IMR-90 (cell line): ENCODE measurements at regions not wholly inside any gene's neighbourhood (a gene's known extent, or its start where the extent isn't known, plus 50 kb on each side); places are given as distances from the start of the nearest gene placed in this dataset.

Source experiments
- ATAC-seq: fragments of 200-7000 bp; cut with Tn5 transposase; 2 replicates; pipeline ENCODE4 v1.9.1; 2020; ENCODE audit warnings: low read depth, mild to moderate bottlenecking, moderate library complexity
- BruUV-seq: library from RNA; stranded (reverse); fragments of 400-500 nt; replicated peaks from 2 replicates; lab custom pipeline; 2021; lab: Mats Ljungman, UMichigan
- CTCF ChIA-PET: fragments of 300-600 bp; formaldehyde crosslinking; extraction: SDS; loops from one replicate; lab custom pipeline; 2021; ENCODE audit warnings: antibody characterized with exemption; lab: Yijun Ruan, JAX
- POLR2A ChIA-PET: fragments of 300-600 bp; sonication (Branson Sonifier 250); formaldehyde crosslinking; loops from one replicate; lab custom pipeline; 2022; ENCODE audit warnings: antibody characterized with exemption; ENCODE audit not compliant: unreplicated experiment; lab: Charles Lee
- DNase-seq: peaks from one replicate; pipeline ENCODE4 v3.0.0; 2013
- H2AFZ ChIP-seq: replicated peaks from 2 replicates; pipeline ENCODE3; 2013; ENCODE audit warnings: low read length, mild to moderate bottlenecking; ENCODE audit not compliant: poor library complexity
- H2AK5ac ChIP-seq: 2 replicates; pipeline ENCODE4 v1.6.1; 2013; ENCODE audit warnings: low read depth, low read length, inconsistent platforms
- H2AK9ac ChIP-seq: replicated peaks from 2 replicates; pipeline ENCODE3; 2013; ENCODE audit warnings: mild to moderate bottlenecking, low read depth, low read length, moderate library complexity; ENCODE audit not compliant: poor library complexity
- H2BK120ac ChIP-seq: 2 replicates; pipeline ENCODE4 v1.6.1; 2013; ENCODE audit warnings: low read depth, low read length, inconsistent platforms
- H2BK15ac ChIP-seq: 3 replicates; pipeline ENCODE4 v1.6.1; 2013; ENCODE audit warnings: low read depth, low read length, inconsistent platforms
- H2BK20ac ChIP-seq: 2 replicates; pipeline ENCODE4 v1.6.1; 2013; ENCODE audit warnings: low read depth, mild to moderate bottlenecking, inconsistent platforms, low read length, moderate library complexity
- H2BK5ac ChIP-seq: 2 replicates; pipeline ENCODE4 v1.6.1; 2013; ENCODE audit warnings: mild to moderate bottlenecking, low read depth, low read length, inconsistent platforms; ENCODE audit not compliant: poor library complexity, severe bottlenecking
- H3K14ac ChIP-seq: replicated peaks from 2 replicates; pipeline ENCODE4 v1.6.1; 2013; ENCODE audit warnings: low read depth, low read length, inconsistent platforms
- H3K18ac ChIP-seq: 2 replicates; pipeline ENCODE4 v1.6.1; 2013; ENCODE audit warnings: low read depth, low read length, control low read depth
- H3K23ac ChIP-seq: 2 replicates; pipeline ENCODE4 v1.6.1; 2013; ENCODE audit warnings: low read depth, low read length, inconsistent platforms
- H3K27ac ChIP-seq: 2 replicates; pipeline ENCODE4 v1.5.1; 2013; ENCODE audit warnings: mild to moderate bottlenecking, control low read depth, low read length; ENCODE audit not compliant: insufficient read depth
- H3K27me3 ChIP-seq: 2 replicates; pipeline ENCODE4 v1.6.1; 2013; ENCODE audit warnings: low read length; ENCODE audit not compliant: control insufficient read depth, insufficient read depth
- H3K36me3 ChIP-seq: 2 replicates; pipeline ENCODE4 v1.6.1; 2013; ENCODE audit warnings: low read length, mixed read lengths; ENCODE audit not compliant: control insufficient read depth, insufficient read depth
- H3K4ac ChIP-seq: 2 replicates; pipeline ENCODE4 v1.6.1; 2013; ENCODE audit warnings: low read depth, low read length, inconsistent platforms
- H3K4me1 ChIP-seq: 2 replicates; pipeline ENCODE4 v1.6.1; 2013; ENCODE audit warnings: low read length, mixed read lengths; ENCODE audit not compliant: control insufficient read depth, insufficient read depth
- H3K4me2 ChIP-seq: 2 replicates; pipeline ENCODE4 v1.6.1; 2013; ENCODE audit warnings: low read depth, mild to moderate bottlenecking, control low read depth, low read length, moderate library complexity
- H3K4me3 ChIP-seq: 2 replicates; pipeline ENCODE4 v1.5.1; 2013; ENCODE audit warnings: low read depth, mild to moderate bottlenecking, control low read depth, low read length, moderate library complexity; ENCODE audit not compliant: insufficient read depth
- H3K56ac ChIP-seq: 2 replicates; pipeline ENCODE4 v1.6.1; 2013; ENCODE audit warnings: low read length, inconsistent platforms; ENCODE audit not compliant: insufficient read depth; ENCODE audit errors: extremely low read depth
- H3K79me1 ChIP-seq, 2 experiments: 2 replicates each; pipeline ENCODE4 v1.6.1; 2013; ENCODE audit warnings: low read length in 2 of 2, inconsistent platforms in 1 of 2, low read depth in 1 of 2
- H3K9ac ChIP-seq: 2 replicates; pipeline ENCODE4 v1.6.1; 2013; ENCODE audit warnings: low read depth, low read length, control low read depth
- H3K9me1 ChIP-seq: 2 replicates; pipeline ENCODE4 v1.6.1; 2013; ENCODE audit warnings: low read length, inconsistent platforms; ENCODE audit not compliant: insufficient read depth
- H3K9me3 ChIP-seq: 2 replicates; pipeline ENCODE4 v1.6.1; 2013; ENCODE audit warnings: low read length; ENCODE audit not compliant: control insufficient read depth, insufficient read depth
- H4K20me1 ChIP-seq: 2 replicates; pipeline ENCODE4 v1.6.1; 2013; ENCODE audit warnings: low read length, inconsistent platforms; ENCODE audit not compliant: insufficient read depth
- H4K5ac ChIP-seq: 2 replicates; pipeline ENCODE4 v1.6.1; 2013; ENCODE audit warnings: mild to moderate bottlenecking, low read depth, low read length, control low read depth
- H4K8ac ChIP-seq, 2 experiments: 2 replicates each; pipeline ENCODE4 v1.6.1; 2013; ENCODE audit warnings: low read depth in 2 of 2, low read length in 2 of 2, control low read depth in 1 of 2, inconsistent platforms in 1 of 2
- H4K91ac ChIP-seq: 2 replicates; pipeline ENCODE4 v1.6.1; 2013; ENCODE audit warnings: low read depth, low read length, inconsistent platforms; ENCODE audit not compliant: insufficient read depth
- CEBPB ChIP-seq: IDR thresholded peaks from 2 replicates; pipeline ENCODE4 v1.6.1; 2012; ENCODE audit warnings: low read depth, low read length, improper control_type of control experiment
- CHD1 ChIP-seq: IDR thresholded peaks from 2 replicates; pipeline ENCODE4 v1.6.1; 2012; ENCODE audit warnings: low read depth, low read length, improper control_type of control experiment
- ELK1 ChIP-seq: fragments of 150-350 bp; IDR thresholded peaks from 2 replicates; pipeline ENCODE4 v1.6.1; 2016; ENCODE audit warnings: low read depth, mild to moderate bottlenecking, low read length, moderate library complexity, borderline replicate concordance
- RCOR1 ChIP-seq: IDR thresholded peaks from 2 replicates; pipeline ENCODE4 v1.6.1; 2012; ENCODE audit warnings: mild to moderate bottlenecking, low read length, improper control_type of control experiment; ENCODE audit not compliant: insufficient replicate concordance
- WGBS, 2 experiments: methylation state at CpG; one replicate each; pipeline versions ENCODE4 v1.1.5 to v1.1.7; 2013; ENCODE audit warnings: missing lambda C conversion rate in 2 of 2; ENCODE audit not compliant: insufficient read length in 1 of 2; ENCODE audit errors: extremely low coverage in 2 of 2; 5-methylcytosine and 5-hydroxymethylcytosine counted together
- dilution Hi-C: fragments of 300-500 bp; cut with HindIII; formaldehyde crosslinking; loops from one replicate; pipeline ENCODE4 v1.14.3; 2018; ENCODE audit warnings: low sequenced_read_pairs; ENCODE audit not compliant: unreplicated experiment
- in situ Hi-C: fragments of 300-500 bp; cut with MboI; formaldehyde crosslinking; loops from 3 replicates; pipeline ENCODE4 v1.14.3; 2019; ENCODE audit warnings: low sequenced_read_pairs, inconsistent platforms, mixed read lengths
- intact Hi-C: fragments of 100-400 bp; cut with micrococcal nuclease; formaldehyde crosslinking; loops from 2 replicates; pipeline ENCODE4 v1.10.0; 2022

- peak; percentile 77 for ATAC-seq
- H2AK9ac ChIP-seq: no peak overlapping the region
- H3K27ac ChIP-seq: no peak overlapping the region
Measured at GRCh38 chr2:238761868-238762267, 86.0 kb upstream of the TWIST2 start.

More at GRCh38 chr2:238761868-238762267, 86.0 kb upstream of the TWIST2 start:
- H3K18ac ChIP-seq: no peak overlapping the region
- H3K4me3 ChIP-seq: no peak overlapping the region
- H3K27me3 ChIP-seq: peaks cover 3% of the 10 kb centered on the region
- intact Hi-C loops (no loop called here), dilution Hi-C loops (no loop called here), in situ Hi-C loops (no loop called here)
- no peak overlapping the region for H4K91ac ChIP-seq
- WGBS, 2 experiments: 5% methylated on average over 4 of the region's 7 CpGs; no CpG with 5 or more reads in 1 of the 2 experiments
- H3K36me3 ChIP-seq: no peaks in the 10 kb centered on the region
- no peaks in the 10 kb centered on the region for H3K79me1 ChIP-seq
- H3K4me1 ChIP-seq: no peaks in the 10 kb centered on the region
- no peak for TF ChIP-seq ELK1
- TF ChIP-seq RCOR1: no peak
- TF ChIP-seq CEBPB: no peak
- no peak for TF ChIP-seq CHD1
- no peak overlapping the region for H3K23ac ChIP-seq
- peak; percentile 32 for DNase-seq
- BruUV-seq: no TSS peak
- H3K9me3 ChIP-seq: no peaks in the 10 kb centered on the region
- no peaks in the 10 kb centered on the region for H3K9me1 ChIP-seq
- H4K8ac ChIP-seq: no peak overlapping the region
- H2BK5ac ChIP-seq: no peak overlapping the region
- POLR2A ChIA-PET: no interaction called here
- no peak overlapping the region for H2BK15ac ChIP-seq
- no peak overlapping the region for H2AFZ ChIP-seq
- no peaks in the 10 kb centered on the region; the same call in 1 of the 2 replicates for H4K20me1 ChIP-seq
- no peak overlapping the region for H2BK20ac ChIP-seq
- H3K56ac ChIP-seq: no peak overlapping the region
- CTCF ChIA-PET: no interaction called here
- no peak overlapping the region for H3K9ac ChIP-seq
- H3K4ac ChIP-seq: no peak overlapping the region
- H2BK120ac ChIP-seq: no peak overlapping the region
- H2AK5ac ChIP-seq: no peak overlapping the region
- no peak overlapping the region for H4K5ac ChIP-seq
- no peak overlapping the region for H3K14ac ChIP-seq
- no peak overlapping the region for H3K4me2 ChIP-seq
